RWPE2 (cell line): ENCODE measurements at regions not wholly inside any gene's neighbourhood (a gene's known extent, or its start where the extent isn't known, plus 50 kb on each side); places are given as distances from the start of the nearest gene placed in this dataset.
"Not testable (repeated sequence)": the region's sequence is repeated elsewhere in the genome, so short reads cannot be mapped to it uniquely, and the experiment has no call there.

Experiments
- ATAC-seq: fragments of 200-7000 bp; cut with Tn5 transposase; 3 replicates; pipeline ENCODE4 v1.9.1; 2021; ENCODE audit warnings: low read depth
- DNase-seq: peaks from one replicate; pipeline ENCODE4 v3.0.0-alpha.2; 2020; ENCODE audit warnings: low spot score
- H3K27ac ChIP-seq: fragments of 450-650 bp; 2 replicates; pipeline ENCODE4 v1.5.1; 2017; ENCODE audit warnings: mild to moderate bottlenecking; ENCODE audit not compliant: poor library complexity, severe bottlenecking
- H3K27me3 ChIP-seq: fragments of 250-450 bp; sonication (Bioruptor Pico); 2 replicates; pipeline ENCODE4 v1.5.1; 2021; ENCODE audit warnings: mild to moderate bottlenecking, moderate library complexity; ENCODE audit not compliant: insufficient read depth, poor library complexity, severe bottlenecking
- H3K36me3 ChIP-seq: fragments of 250-450 bp; sonication (Bioruptor Pico); 2 replicates; pipeline ENCODE4 v1.5.1; 2020; ENCODE audit warnings: low read depth, mild to moderate bottlenecking, moderate library complexity
- H3K4me1 ChIP-seq: fragments of 250-450 bp; sonication (Bioruptor Pico); 2 replicates; pipeline ENCODE4 v1.5.1; 2021; ENCODE audit warnings: mild to moderate bottlenecking, moderate library complexity; ENCODE audit not compliant: insufficient read depth, poor library complexity, severe bottlenecking
- H3K4me3 ChIP-seq: fragments of 250-450 bp; sonication (Bioruptor Pico); 2 replicates; pipeline ENCODE4 v1.5.1; 2021; ENCODE audit warnings: mild to moderate bottlenecking, moderate library complexity; ENCODE audit not compliant: severe bottlenecking
- H3K9me3 ChIP-seq: fragments of 250-450 bp; sonication (Bioruptor Pico); 2 replicates; pipeline ENCODE4 v1.5.1; 2021; ENCODE audit warnings: mild to moderate bottlenecking, moderate library complexity; ENCODE audit not compliant: severe bottlenecking
- TF ChIP-seq, protein P1 (sequence below): fragments of 450-650 bp; IDR thresholded peaks from one replicate; pipeline ENCODE4 v1.5.1; 2017; ENCODE audit warnings: mild to moderate bottlenecking, moderate library complexity; ENCODE audit not compliant: poor library complexity, severe bottlenecking

- DNase-seq (no peak), ATAC-seq (no peak)
- Histone ChIP-seq H3K27me3 (no peaks in the 10 kb centered on the region), H3K9me3 (no peaks in the 10 kb centered on the region), H3K27ac (no peak overlapping the region), H3K4me1 (no peaks in the 10 kb centered on the region), H3K4me3 (no peak overlapping the region), H3K36me3 (no peaks in the 10 kb centered on the region)
- TF ChIP-seq, protein P1, sequence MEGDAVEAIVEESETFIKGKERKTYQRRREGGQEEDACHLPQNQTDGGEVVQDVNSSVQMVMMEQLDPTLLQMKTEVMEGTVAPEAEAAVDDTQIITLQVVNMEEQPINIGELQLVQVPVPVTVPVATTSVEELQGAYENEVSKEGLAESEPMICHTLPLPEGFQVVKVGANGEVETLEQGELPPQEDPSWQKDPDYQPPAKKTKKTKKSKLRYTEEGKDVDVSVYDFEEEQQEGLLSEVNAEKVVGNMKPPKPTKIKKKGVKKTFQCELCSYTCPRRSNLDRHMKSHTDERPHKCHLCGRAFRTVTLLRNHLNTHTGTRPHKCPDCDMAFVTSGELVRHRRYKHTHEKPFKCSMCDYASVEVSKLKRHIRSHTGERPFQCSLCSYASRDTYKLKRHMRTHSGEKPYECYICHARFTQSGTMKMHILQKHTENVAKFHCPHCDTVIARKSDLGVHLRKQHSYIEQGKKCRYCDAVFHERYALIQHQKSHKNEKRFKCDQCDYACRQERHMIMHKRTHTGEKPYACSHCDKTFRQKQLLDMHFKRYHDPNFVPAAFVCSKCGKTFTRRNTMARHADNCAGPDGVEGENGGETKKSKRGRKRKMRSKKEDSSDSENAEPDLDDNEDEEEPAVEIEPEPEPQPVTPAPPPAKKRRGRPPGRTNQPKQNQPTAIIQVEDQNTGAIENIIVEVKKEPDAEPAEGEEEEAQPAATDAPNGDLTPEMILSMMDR, result no peak
These were observed 126.1 kb downstream of the NAA11 start for GRCh38 chr4:79199743-79200142.

GRCh38 chr4:79198951-79199587, 126.8 kb downstream of the NAA11 start:
- H3K27ac ChIP-seq, result no peak overlapping the region
- H3K36me3 ChIP-seq, result no peaks in the 10 kb centered on the region
- ATAC-seq, result no peak
- no peaks in the 10 kb centered on the region for H3K9me3 ChIP-seq
- TF ChIP-seq, protein P1, result no peak
- no peaks in the 10 kb centered on the region for H3K4me1 ChIP-seq
- DNase-seq, result no peak
- no peak overlapping the region for H3K4me3 ChIP-seq
- H3K27me3 ChIP-seq, result no peaks in the 10 kb centered on the region

- ATAC-seq, result no peak
- TF ChIP-seq, protein P1, result no peak
- no peaks in the 10 kb centered on the region for H3K9me3 ChIP-seq
These were observed 128.4 kb downstream of the NAA11 start for GRCh38 chr4:79197275-79198009.

GRCh38 chr4:79191292-79191691, 134.6 kb downstream of the NAA11 start:
- H3K4me3 ChIP-seq, H3K36me3 ChIP-seq, H3K9me3 ChIP-seq, DNase-seq, H3K4me1 ChIP-seq, H3K27ac ChIP-seq, H3K27me3 ChIP-seq, ATAC-seq: not testable (repeated sequence)

More at GRCh38 chr4:79197275-79198009, 128.4 kb downstream of the NAA11 start:
- no peak for DNase-seq
- no peak overlapping the region for H3K27ac ChIP-seq
- H3K27me3 ChIP-seq, result no peaks in the 10 kb centered on the region
- no peak overlapping the region for H3K4me3 ChIP-seq
- H3K4me1 ChIP-seq, result no peaks in the 10 kb centered on the region
- H3K36me3 ChIP-seq, result no peaks in the 10 kb centered on the region

- no peak overlapping the region for H3K27ac ChIP-seq
- TF ChIP-seq, protein P1, result no peak
- no peaks in the 10 kb centered on the region for H3K9me3 ChIP-seq
- no peaks in the 10 kb centered on the region for H3K4me1 ChIP-seq
- no peak for ATAC-seq
- H3K36me3 ChIP-seq, result no peaks in the 10 kb centered on the region
- no peak overlapping the region for H3K4me3 ChIP-seq
- no peak for DNase-seq
- no peaks in the 10 kb centered on the region for H3K27me3 ChIP-seq
These were observed 140.3 kb downstream of the NAA11 start for GRCh38 chr4:79185526-79186045.
